ENCODE measurements at regions not wholly inside any gene's neighbourhood (a gene's known extent, or its start where the extent isn't known, plus 50 kb on each side); places are given as distances from the start of the nearest gene placed in this dataset.

DNA sequence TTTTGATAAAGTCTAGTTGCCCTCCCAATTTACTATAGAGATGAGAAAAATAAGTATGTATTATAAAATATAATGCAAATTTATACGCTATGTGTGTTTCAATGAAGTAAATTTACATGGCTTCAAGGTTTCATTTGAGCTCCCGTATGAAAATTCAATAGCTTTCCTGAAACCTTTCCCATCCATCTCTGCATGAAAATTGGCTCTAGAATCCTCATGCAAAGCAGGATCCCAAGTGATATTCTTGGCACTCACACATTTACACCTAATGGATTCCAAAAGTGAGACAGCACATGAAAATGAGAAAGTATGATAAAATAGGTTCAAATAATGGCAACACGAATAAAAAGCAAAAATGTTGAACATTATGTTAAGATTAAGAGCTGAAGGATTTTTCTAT is 1595.8 kb upstream of the SEL1L start:
- no peak for TF ChIP-seq POLR2A (IDR thresholded peaks at IDR 0.05; ENCODE audit: low read length)
- no peak for TF ChIP-seq GATA1 (IDR thresholded peaks at IDR 0.05; ENCODE audit: low read depth, low read length)

Measured in erythroblast (primary cell).